ENCODE measurements at regions not wholly inside any gene's neighbourhood (a gene's known extent, or its start where the extent isn't known, plus 50 kb on each side); places are given as distances from the start of the nearest gene placed in this dataset.
"Not testable (repeated sequence)": the region's sequence is repeated elsewhere in the genome, so short reads cannot be mapped to it uniquely, and the experiment has no call there.

DNA sequence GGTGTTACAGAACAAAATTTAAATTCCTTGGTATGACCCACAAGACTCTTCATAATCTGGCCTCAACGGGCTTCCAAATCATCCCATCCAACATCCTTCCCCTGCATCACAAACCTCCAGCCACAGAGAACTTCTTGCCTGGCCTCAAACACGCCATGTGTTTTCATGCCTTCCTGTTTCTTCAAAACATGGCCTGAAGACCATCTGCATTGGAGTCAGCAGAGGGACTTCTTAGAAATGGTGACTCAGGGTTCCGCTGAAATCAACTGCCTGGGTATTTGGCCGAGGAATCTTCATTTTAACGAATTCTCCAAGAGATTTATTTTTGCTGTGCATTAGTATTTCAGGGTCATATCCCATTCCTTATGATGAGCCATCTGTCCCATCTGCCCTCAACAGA lies 138.1 kb upstream of the RAP2B start:
- in situ Hi-C loops (cut with MboI; ENCODE audit: low sequenced_read_pairs) = no loop called here

DNA sequence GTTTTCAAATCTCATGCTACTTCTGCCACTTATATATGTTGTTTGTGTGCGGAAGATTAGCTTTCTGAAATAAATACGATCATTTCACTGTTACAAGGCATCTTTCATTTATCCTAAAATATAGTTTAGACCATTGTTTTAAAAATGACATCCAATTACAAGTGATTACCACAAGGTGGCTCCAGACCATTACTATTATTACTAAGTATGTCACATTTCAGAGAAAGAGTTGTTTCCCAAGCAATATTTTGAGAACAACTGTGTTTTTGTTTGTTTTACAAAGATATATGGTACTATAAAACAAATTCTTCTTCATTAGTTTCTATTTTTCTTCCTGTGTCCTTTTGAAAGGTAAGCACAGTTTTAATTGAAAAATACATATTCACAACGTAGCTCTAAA lies 136.0 kb upstream of the RAP2B start:
- in situ Hi-C loops (cut with MboI; ENCODE audit: low sequenced_read_pairs) = loop anchor here (25.0 kb wide), 1 partner anchor 561 kb away; no protein-coding TSS in a partner anchor

DNA sequence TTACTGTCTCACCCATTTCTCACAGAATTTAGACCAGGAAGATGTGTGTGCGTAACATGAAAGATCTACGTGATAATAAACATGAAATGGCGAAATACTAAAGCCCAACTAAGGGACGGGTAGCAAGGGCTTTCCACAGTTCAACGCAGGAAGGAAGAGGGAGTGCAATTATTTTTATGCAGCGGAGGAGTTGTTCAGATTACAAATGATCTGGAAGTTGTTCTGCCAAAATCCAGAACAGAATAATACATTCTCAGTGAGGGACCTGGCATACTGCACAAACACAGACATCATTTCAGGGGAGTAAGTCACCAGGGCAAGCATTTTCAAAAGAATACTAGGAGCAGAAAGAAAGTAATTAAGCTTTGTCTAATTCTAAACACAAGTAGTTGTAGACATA lies 133.6 kb upstream of the RAP2B start:
- in situ Hi-C loops (cut with MboI; ENCODE audit: low sequenced_read_pairs) = loop anchor here (25.0 kb wide), 1 partner anchor 559 kb away; no protein-coding TSS in a partner anchor

DNA sequence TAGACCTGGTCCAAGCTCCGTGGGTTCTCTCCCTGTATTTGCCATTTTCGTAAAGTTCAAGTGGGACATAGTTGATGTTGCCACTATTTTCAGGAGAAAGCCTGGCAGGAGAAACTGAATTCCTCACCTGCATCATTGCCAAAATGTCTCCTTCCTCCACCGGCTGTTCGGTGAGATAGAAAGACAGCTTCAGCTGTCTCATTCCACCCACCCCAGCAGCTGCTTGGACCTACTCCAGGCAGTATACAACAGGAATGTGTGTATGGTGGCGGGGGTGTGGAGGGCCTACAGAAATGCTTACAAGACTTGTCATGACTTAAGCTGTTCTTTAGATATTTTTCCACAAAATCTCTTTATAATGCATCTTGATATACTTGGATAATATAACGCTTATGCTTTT lies 132.7 kb upstream of the RAP2B start:
- in situ Hi-C loops (cut with MboI; ENCODE audit: low sequenced_read_pairs) = loop anchor here (25.0 kb wide), 1 partner anchor 558 kb away; no protein-coding TSS in a partner anchor

DNA sequence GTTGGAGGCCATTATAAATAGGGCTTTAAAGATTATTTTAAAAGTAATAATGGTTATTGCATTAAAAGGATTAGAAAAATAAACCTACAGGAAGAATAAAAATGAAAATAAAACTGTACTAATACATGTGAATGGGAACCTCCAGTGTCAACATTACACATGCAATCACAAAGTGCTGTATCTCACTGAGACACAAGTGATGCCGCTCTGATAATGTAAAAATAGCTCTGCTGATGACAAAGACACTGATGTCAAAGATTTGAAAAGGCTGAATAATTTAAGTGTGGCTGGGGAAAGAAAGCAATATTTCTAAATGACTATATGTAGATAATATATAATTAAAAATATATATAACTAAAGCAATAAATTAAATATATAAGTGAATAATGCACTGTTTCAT lies 129.1 kb upstream of the RAP2B start:
- in situ Hi-C loops (cut with MboI; ENCODE audit: low sequenced_read_pairs) = loop anchor here (25.0 kb wide), 1 partner anchor 554 kb away; no protein-coding TSS in a partner anchor

DNA sequence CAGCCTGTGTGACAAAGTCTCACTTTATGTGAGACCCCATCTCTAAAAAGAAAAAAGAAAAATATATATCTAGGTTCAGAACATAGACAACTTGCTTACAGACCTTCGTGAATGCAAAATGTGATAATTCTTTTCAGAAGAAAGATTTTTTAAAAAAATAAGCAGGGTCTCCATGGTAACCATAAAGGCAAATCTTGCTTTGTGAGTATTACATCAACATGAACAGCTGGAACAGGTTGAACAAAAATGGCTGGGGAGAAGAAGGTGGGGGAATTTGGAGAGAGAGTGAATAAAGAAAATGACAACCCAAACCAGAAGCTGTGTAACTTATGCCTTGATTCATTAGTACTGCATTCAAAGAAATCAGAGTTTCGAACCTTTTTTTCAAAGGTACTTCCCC lies 125.2 kb upstream of the RAP2B start:
- in situ Hi-C loops (cut with MboI; ENCODE audit: low sequenced_read_pairs) = loop anchor here (25.0 kb wide), 1 partner anchor 550 kb away; no protein-coding TSS in a partner anchor

DNA sequence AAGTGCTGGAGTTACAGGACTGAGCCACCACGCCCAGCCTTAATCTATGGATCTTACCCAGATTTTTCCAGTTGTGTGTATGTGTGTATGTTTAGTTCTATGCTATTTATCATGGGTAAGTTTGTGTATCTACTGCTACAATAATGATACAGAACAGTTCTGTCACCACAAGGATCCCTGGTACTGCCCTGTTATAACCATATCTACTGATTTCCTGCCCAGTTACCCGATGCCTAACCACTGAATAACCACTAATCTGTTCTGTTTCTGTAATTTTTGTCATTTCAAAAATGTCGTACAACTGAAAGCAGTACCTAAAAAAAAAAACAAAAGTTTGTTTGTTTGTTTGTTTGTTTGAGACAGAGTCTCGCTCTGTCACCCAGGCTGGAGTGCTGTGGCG lies 123.7 kb upstream of the RAP2B start:
- in situ Hi-C loops (cut with MboI; ENCODE audit: low sequenced_read_pairs) = loop anchor here (25.0 kb wide), 1 partner anchor 549 kb away; no protein-coding TSS in a partner anchor

DNA sequence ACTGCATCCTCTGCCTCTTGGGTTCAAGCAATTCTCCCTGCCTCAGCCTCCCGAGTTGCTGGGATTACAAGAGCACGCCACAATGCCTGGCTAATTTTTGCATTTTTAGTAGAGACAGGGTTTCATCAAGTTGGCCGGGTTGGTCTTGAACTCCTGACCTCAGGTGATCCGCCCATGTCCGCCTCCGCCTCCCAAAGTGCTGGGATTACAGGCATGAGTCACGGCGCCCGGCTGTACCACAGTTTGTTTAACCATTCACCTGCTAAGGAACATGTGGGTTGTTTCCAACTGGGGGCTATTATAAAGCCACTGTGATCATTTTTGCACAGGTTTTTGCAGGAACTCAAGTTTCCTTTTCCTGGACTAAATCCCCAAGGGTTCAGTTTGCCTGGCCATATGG lies 123.2 kb upstream of the RAP2B start:
- in situ Hi-C loops (cut with MboI; ENCODE audit: low sequenced_read_pairs) = loop anchor here (25.0 kb wide), 1 partner anchor 549 kb away; no protein-coding TSS in a partner anchor

DNA sequence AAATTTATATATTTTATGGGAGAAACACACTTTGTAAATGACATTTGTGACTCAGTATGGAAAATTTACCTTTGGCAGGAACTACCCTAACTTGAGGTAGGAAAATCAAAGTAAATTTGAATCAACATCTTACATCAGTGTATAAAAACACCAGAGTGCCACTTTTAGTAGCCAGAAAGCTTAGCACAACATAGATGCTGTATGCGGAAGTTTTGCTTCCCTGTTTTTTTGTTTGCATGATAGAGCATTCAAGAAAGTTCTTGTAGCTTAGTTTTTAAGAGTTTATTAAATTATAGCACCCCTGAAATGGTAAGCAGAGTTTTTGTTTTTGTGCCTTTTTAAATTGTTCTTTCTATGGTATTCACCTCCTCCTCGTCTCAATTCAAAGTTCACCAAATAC lies 120.8 kb upstream of the RAP2B start:
- in situ Hi-C loops (cut with MboI; ENCODE audit: low sequenced_read_pairs) = loop anchor here (10.0 to 25.0 kb wide), 2 partner anchors 546 to 724 kb away; no protein-coding TSS in a partner anchor

DNA sequence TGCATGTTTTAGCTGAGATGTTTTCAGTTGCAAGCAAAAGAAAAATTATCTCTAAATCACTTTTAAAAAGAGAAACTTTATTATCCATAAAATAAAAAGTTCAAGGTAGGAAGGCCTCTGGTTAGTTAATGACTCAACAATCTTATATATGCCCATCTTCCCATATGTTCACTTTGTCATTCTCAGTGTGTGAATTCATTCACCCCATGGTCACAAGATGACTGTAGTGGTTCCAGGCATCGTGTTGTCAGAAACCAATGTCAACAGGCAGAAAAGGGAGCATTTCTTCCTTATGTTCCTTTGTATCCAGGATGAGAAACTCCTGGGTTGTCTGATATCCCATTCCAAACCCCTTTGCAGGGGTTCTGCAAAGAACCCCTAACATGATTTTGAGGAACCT lies 119.9 kb upstream of the RAP2B start:
- in situ Hi-C loops (cut with MboI; ENCODE audit: low sequenced_read_pairs) = loop anchor here (10.0 to 25.0 kb wide), 2 partner anchors 545 to 723 kb away; no protein-coding TSS in a partner anchor

DNA sequence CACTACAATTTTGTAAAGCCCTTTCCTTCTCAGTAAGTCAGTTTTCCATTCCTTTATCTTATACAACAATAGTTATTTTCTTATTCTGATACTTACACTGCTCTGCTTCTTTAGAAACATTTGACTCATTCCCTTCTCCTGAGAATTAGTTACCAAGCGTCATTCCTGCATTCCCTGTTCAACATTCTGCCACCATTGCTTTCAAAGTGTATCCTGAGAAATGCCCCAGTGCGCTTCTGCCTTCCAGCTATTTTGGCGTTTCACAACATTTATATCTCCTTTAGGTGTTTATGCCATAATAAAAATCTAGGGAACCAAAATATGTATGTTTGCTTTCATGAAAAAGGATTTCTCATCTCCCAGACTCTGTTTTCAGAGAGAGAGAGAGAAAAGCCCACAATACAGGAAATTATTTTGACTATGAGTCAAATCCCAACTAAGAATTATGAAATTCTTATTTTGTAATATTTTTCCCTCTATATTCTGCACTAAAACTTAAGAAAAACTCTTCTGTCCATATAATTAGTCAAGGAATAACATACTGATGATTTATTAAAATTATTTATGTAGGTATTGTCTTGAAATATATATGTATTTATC lies 118.2 kb upstream of the RAP2B start:
- in situ Hi-C loops (cut with MboI; ENCODE audit: low sequenced_read_pairs) = loop anchor here (10.0 to 25.0 kb wide), 2 partner anchors 543 to 721 kb away; no protein-coding TSS in a partner anchor

DNA sequence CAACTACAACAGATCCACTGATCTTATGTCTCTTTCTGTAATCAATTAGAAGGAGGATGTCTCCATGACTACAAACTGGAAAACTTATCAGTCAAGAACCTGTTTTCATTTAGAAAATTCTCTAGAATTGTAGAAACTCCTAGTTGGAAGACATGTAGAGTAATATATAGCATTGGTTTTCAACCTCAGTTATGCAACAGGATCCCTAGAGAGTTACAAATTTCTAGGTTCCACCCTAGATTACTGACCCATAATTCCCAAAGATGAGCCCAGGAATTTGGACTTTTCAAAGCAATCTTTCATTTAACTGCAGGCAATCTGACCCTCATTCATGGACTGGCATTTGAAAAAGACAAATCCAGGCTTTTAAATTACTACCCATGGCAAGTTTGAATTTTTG lies 116.9 kb upstream of the RAP2B start:
- in situ Hi-C loops (cut with MboI; ENCODE audit: low sequenced_read_pairs) = loop anchor here (10.0 to 25.0 kb wide), 2 partner anchors 542 to 720 kb away; no protein-coding TSS in a partner anchor

DNA sequence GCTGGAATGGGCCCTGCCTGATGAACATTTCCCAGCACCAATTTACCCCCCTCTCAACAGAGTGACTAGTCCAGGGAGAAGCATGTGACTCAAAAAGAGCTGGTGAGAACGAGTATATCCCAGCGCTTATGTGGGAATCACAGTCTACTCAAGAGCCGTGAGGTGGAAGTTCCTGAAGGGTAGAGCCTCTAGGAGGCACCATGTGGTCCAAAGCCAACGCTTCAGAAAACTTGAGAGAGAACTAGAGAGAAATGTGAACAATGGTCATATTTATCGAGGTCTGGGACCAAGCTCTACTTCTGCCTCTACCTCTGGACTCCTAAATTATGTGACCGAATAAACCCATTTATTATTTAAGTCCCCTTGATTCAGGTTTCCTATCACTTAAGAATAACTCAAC lies 111.0 kb upstream of the RAP2B start:
- in situ Hi-C loops (cut with MboI; ENCODE audit: low sequenced_read_pairs) = no loop called here

DNA sequence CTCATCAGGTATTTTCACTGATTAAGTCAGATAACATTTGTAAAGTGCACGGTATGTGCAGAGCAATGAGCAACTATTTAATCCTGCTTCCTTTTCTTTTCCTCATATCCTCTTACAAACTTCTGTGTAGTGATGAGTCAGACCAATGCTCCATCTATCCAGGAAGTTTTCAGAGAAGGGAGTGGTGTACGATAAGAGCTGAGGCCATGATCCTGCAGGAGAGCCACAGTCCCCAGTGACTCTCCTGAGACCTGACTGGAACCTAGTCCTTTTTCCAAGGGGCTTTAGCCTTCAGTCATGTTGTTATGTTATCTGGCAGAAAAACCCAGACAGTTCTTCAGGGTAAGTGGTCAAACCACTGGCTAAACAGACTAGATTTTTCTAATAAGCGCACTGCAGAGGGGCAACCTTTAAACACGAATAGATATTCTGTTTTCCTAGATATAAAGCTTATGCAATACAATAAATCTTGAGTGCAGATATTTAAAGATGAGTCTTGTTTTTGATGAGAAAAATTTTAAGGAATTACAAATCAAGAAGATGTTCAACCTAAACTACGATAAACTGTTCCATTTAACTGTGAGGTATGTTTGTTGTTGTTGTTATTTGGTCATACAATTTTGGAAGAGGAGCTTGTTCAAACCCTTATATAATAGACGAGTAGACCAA lies 110.5 kb upstream of the RAP2B start:
- in situ Hi-C loops (cut with MboI; ENCODE audit: low sequenced_read_pairs) = no loop called here

DNA sequence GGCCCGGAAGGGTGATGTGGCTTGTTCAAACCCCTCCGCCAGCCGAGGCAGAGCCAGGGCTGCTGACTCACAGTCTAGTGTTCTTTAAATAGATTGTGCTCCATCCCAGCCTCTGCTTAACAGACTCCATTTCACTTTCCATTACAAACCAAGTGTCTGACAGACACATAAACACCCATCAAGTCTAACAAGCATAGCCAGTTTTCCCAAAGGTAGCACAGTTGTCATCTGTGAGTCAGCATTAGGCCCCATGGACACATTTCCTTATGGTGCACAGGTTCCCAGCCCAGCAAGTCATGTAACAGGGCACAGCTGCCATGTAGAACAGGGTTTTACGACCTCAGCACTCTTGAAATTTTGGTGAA lies 109.9 kb upstream of the RAP2B start:
- in situ Hi-C loops (cut with MboI; ENCODE audit: low sequenced_read_pairs) = no loop called here

DNA sequence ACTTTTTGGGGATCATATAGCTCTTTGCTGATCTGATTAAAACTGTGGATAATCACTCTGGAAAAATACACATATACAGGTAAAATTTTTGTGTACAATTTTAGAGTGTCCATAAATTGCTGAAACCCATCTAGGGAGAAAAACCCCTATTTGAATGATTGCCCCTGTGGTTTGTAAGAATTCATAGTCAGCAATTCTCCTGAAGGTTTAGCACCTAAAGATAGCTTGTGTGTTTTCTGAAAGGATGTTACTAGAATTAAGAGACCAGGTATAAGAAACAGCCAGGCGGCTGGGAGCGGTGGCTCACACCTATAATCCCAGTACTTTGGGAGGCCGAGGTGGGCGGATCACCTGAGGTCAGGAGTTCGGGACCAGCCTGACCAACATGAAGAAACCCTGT lies 106.8 kb upstream of the RAP2B start:
- in situ Hi-C loops (cut with MboI; ENCODE audit: low sequenced_read_pairs) = no loop called here

DNA sequence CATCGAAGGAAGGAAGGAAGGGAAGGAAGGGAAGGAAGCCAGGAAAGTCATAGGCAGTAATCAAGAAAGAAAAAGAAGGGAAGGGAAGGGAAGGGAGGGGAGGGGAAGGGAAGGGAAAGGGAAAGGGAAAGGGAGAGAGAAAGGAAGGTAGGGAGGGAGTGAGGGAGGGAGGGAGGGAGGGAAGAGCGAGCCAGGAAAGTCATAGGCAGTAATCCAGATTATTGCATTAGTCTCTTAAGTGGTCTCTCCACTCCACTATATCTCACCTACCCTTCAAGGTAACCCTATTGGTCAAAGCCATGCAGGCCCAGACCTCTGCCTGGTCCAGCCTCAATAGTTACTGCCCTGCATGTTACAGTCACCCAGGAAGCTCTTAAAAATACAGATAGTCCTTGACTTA lies 106.2 kb upstream of the RAP2B start:
- in situ Hi-C loops (cut with MboI; ENCODE audit: low sequenced_read_pairs) = no loop called here

DNA sequence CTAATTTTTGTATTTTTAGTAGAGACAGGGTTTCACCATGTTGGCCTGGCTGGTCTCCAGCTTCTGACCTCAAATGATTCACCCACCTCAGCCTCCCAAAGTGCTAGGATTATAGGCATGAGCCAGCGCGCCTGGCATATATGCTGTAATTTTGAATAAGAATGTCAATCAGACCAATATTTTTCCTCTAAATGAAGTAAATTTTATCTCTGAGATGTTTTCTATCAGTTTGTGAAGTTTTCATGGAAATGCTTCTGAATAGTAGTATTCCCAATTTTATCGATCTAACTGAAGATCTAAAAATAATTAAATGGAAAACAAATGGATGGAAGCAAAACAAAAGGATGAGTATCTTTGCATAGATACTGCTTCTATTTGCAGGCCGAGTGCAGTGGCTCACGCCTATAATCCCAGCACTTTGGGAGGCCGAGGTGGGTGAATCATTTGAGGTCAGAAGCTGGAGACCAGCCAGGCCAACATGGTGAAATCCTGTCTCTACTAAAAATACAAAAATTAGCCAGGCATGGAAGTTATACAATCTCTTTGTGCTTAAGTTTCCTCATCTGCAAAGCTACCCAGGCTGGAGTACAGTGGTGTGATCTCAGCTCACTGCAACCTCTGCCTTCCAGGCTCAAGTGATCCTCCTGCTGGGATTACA lies 103.9 kb upstream of the RAP2B start:
- in situ Hi-C loops (cut with MboI; ENCODE audit: low sequenced_read_pairs) = not testable (repeated sequence)

DNA sequence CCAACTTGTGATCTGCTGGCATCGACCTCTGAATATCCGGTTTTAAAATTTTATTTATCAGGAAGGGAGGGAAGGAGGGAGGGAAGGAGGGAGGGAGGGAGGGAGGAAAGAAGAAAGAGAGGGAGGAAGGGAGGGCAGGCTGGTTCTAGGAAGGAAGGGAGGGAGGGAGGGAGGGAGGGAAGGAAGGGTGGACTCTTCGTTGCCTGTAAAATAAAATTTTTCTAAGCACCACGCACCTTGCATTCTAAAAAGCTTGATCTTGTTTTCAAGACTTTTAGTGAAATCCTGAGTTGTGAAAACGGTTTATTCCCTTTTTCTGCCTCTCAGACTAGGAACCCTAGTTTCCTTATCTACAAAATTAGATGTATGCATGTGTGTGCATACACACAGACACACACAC lies 101.7 kb upstream of the RAP2B start:
- in situ Hi-C loops (cut with MboI; ENCODE audit: low sequenced_read_pairs) = no loop called here

DNA sequence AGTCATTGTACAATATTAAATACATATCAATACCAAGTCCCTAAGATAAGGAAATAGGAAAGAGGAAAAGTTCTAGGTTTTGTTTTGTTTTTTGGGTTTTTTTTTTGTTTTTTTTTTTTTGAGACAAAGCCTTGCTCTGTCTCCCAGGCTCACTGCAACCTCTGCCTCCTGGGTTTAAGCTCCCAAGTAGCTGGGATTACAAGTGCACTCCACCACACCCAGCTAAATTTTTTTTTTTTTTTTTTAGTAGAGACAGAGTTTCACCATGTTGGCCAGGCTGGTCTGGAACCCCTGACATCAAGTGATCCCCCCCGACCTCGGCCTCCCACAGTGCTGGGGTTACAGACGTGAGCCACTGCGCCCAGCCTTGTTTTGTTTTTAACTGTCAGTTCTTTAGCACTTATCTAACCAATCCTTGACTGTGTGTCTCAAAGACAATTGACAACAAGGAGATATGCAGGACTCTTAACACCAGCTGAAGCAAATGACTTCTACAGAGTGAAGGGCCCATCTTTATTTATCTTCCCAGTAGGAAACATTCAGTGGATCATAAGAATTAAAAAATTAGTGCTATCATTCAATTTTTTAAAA lies 100.0 kb upstream of the RAP2B start:
- in situ Hi-C loops (cut with MboI; ENCODE audit: low sequenced_read_pairs) = no loop called here

DNA sequence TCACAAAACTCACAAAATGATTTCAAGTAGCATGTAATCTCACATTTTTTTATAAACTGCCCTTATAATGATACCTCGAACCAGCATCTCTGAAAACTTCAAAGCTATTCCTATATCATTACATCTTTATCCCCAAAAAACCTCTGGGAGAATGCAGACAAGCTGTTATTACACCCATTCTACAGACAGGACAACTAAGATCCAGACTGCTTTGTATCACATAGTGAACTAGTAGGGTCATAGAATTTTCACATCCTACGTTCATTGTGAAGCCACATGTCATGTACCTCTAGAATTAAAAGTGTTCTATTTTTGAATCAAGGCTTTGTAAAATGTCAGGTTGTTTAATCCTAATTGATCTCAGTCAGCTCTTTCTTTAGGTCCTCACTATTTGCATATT lies 98.7 kb upstream of the RAP2B start:
- in situ Hi-C loops (cut with MboI; ENCODE audit: low sequenced_read_pairs) = no loop called here
